ENCODE measurements at regions not wholly inside any gene's neighbourhood (a gene's known extent, or its start where the extent isn't known, plus 50 kb on each side); places are given as distances from the start of the nearest gene placed in this dataset.

DNA sequence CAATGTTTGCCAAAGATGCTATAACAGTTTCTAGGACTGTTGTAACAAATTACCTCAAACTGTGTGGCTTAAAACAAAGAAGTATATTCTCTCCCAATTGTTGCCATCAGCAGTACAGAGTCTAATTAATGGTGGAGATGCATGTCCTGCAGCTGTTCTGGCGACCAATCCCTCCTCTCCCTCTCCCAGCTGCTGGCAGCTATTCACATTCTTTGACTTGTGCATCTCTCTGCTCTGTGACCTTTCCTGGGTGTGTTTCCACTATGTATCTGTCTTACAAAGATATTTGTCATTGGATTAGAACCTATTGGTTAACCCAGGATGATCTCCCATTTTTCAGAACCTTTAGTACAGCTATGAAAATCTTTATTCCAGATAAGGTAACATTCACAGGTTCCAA is 561.7 kb upstream of the POM121L12 start:
- no peak for DNase-seq

DNA sequence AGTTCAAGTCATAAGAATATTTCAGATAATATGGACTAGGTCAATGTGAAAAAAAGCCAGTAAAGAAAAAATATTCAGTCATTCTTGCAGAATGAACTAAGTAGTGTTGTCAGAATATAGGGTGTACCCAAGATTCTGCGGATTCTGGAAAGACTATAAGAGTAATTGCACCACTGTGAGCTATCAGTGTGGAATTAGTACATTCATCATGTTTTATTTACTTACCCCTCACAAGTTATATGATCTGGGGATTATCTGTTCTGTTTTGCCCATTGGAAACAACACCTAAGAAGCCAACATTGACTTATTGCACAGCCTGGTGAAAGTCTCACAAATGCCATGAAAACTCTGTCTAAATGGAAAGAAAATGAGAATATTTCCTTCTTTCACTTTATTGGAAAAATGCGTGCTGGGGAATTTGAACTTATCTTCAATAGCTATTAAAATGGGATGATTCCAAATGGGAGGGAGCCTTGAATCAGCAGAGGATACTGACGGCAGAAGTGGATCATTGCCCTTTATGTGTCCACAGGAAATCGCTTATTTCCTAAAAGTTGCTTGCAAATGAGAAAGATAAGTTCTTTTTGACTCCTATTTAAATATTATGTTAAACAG is 563.3 kb upstream of the POM121L12 start:
- no peak for DNase-seq

DNA sequence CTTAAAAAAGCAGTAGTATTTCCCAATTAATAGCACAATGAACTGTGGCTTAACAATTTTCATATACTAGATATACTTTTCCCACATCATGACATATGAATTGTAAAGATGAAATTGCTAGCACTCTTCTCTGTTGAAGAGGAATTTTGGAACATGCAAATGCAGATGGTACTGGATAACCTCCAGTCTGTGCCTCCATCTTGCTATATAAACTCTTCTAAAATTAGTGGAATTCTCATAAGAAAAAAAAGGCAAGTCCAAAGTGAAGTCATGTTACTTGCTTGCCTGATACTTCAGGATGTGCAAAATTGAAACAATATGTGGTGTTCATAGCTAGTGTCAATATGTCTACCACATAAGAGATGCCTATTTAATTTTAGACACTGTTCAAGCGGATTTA is 570.2 kb upstream of the POM121L12 start:
- no peak for DNase-seq

DNA sequence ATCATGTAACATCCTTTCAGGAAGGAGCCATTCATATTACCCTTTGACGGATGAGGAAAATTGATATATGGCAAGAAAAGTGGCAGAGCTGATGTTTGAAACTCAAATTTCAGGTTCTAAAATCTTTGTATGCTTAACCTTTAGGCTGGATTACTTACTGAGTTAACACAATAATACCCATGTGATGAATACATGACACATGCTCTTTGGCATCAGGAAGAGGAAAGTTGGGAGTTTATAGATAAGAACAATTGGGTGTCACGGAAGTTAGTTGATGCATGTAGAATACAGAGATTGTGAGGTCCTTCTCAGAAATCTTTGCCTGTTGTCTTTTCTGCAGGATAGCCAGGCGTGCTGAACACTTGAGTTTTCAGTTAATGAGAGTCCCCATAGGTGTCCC is 572.1 kb upstream of the POM121L12 start:
- DNase-seq, result no peak

DNA sequence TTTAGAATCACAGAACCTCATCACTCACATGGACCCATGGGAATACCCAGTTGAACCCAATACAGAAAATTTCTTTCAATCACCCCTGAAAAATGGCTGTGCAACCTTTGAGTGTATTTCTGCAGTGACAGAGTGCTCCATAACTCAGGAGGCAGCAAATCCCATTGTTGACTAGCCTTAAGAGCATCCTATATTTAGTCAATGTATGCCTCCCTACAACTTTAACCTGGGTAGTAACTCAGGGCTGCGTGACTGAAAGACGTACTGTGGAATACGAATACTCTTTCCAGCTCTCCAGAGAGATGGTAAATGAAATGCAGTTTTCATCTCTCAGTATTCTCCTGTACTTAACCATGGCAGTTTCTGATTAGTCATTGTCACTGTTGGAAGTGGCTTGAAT is 573.0 kb upstream of the POM121L12 start:
- DNase-seq, result no peak

DNA sequence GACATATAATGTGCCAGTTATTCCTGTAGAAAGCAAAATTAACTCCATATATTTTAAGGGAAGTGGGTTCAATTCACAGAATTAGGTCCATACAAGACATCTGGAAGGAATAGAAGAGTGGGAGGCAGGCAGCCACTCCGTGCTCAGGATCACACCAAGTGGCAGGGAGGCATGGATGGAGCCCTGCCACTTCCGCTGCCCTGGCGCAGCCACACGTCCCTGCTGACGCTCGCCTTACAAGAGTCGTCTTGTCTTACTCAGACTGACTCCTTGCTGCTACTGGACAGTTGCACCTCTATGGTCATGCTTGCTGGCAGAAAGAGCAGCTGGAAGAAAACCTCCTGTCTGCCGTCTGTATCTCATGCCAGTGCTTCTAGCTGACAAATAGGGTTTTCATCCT is 579.9 kb upstream of the POM121L12 start:
- no peak for DNase-seq

DNA sequence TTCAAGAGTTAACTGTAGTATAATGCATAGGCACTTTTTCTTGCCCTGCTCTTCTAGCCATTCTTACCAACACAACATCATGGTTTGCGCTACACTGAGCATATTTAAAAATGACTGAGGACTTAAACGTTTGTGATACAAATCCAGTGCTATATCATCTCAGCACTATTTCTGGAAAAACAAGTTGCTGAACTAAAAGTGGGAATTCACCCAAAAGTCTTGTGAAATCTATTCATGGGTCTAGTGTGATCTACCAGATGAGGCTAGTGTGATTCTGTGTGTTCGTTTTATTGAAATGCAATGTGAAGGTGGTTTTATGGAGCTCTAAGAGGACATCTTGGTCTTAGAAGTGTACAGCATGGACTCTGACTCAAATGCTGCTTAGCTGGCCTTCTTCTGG is 584.6 kb upstream of the POM121L12 start:
- no peak for DNase-seq

DNA sequence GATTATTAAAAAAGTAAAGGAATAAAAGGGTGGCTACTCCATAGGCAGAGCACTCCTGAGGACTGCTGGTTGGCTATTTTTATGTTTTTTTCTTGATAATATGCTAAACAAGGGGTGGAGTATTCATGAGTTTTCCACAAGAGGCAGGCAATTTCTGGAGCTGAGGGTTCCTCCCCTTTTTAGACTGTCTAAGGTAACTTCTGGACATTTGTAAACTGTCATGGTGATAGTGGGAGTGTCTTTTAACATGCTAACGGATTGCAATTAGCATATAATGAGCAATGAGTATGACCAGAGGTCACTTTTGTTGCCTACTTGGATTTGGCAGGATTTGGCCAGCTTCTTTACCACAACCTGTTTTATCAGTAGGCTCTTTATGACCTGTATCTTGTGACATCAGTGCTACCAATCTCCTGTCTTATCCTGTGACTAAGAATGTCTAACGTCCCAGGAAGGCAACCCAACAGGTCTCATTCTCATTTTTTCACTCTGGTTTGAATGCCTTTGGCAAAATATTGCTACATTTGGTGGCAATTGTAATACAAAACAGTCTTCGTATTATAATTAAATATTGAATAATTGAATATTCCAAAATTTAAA is 587.8 kb upstream of the POM121L12 start:
- DNase-seq, result no peak

DNA sequence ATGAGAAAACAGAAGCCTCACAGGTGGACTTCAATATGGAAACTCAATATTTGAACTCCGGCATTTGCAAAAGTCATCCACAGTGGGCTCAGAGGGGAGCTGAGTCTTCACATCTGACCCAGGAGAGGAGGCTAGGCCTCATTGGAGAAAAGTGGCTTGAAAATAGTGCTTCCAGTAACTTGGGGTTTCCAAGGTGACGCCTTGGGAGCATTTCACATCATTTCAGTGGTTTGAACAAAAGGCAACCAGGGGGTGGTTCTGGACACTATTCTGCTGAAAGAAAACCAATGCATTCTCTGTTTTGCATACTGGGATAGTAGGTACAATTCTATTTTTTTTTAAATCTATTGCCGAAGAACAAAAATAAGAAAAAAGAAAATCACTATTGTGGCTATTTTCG is 599.2 kb upstream of the POM121L12 start:
- DNase-seq, result no peak

DNA sequence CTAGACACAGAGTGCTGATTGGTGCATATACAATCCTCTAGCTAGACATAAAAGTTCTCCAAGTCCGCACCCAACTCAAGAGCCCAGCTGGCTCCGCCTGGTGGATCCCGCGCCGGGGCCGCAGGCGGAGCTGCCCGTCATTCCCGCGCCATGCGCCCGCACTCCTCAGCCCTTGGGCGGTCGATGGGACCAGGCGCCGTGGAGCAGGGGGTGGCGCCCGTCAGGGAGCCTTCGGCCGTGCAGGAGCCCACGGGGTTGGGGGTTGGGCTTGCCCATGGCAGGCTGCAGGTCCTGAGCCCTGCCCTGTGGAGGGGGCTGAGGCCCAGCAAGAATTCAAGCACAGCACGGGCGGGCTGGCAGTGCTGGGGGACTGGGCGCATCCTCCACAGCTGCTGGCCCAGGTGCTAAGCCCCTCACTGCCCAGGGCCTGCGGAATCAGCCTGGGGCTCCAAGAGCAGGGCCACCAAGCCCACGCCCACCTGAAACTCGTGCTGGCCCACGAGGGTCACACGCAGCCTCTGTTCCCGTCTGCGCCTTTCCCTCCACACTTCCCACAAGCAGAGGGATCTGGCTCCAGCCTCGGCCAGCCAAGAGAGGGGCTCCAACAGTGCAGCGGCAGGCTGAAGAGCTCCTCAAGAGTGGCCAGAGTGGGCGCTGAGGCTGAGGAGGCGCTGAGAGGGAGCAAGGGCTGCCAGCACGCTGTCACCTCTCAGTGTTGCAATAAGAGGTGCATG is 604.2 kb upstream of the POM121L12 start:
- DNase-seq, result no peak

DNA sequence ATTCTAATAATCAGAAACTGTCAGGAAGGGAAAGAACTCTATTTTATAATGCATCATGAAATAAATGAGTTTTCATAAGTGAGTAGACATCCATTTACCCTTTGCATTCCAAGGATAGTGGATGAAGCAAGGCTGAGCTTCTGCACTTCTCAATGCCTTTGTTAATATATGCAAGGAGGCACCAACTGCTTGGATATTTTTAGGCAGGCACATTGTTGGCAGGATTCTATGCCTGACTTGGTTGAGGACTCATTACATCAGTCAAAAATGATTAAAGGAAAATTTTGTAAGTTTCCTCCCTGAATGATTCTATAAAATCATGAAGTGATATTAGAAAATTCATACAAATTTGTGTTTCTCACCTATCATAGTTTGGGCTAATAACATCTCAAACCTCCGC is 612.2 kb upstream of the POM121L12 start:
- DNase-seq, result no peak

DNA sequence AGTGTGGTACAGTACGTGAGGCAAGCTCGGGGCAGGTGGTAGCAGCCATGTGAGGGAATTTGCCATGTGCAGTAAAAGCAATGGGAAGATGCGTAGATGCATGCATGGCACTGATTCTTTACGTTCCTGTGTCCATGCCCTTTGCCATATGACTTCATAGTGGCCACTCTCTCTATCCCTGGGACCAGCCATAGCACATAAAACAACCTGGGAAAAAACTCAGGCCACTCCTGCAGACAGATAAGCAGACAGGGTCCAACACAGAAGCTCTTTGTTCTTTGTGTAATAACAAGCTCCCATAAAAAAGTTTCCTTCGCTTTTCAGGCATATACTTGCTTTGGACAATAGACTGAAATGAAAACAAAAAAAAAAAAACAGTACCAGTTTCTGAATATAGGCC is 622.4 kb upstream of the POM121L12 start:
- DNase-seq, result no peak

DNA sequence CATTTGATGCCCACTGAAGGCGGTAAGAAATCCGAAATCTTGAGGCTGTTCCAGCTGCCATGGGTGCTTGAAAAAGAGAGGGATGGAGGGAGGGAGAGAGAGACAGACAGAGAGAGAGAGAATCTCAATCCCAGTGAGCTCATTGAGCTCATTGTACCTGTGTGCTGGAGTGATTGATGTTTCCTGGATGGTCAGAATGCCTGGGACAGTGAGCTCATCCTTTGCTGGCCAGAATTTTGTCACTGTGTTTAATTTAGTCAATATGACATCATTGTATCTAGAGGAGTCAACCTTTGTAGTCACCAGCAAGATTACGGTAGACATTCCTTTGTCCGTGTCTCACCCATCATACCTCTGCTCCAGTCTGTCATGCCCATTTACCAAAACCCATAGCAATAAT is 625.4 kb upstream of the POM121L12 start:
- DNase-seq, result no peak

DNA sequence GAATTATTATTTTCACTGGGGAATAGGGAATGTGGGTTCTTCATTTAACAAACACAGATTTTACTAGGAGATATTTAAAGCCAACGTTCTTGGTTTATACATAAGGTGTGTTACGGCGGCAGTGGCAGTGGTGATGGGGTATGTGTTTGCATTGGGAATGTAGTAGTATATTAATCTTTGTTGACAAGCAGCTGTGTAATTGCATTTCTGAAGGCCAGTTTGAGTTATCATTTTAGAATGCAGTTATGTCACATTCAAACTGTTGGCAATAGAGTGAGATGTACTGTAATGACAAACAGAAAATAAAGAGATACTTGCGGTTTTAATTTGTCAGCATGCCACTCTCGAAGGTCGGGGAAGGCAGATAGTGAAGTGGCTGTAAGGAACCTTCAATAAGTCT is 628.6 kb upstream of the POM121L12 start:
- DNase-seq, result no peak

DNA sequence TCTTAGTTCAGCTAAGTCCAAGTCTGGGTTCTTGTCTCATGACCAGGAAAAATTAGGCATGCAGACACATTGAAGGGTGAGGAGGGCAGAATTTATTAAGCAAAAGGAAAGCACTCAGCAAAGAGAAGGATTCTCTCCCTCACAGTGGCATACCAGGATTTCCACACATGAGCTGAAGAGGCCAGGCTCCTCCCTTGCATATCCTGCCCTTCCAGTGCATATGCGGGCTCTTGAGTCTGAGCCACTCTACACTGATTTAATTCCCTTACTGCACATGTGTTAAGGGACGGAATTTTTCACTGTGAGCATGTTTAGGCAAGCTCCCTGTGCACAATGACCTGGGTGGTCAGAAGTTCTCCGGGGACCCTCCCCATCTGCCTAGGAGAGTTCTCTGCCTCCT is 652.7 kb upstream of the POM121L12 start:
- DNase-seq, result no peak

DNA sequence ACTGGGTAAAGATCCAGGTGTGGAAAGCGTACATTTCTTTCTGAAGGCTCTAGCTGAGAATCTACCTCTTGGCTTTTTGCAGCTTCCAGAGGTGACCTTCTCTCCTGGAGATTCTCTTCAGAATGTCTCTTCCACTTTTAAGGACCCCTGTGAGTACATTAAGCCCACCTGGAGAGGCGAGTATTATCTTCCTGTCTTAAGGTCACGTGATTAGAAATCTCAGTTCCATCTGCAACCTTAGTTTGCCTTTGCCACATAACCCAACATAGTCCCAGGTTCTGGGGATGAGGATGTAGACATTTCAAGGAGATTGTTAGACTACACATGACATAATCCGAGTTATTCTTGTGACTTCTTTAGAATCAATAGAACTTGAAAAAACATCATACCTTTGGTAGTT is 665.5 kb upstream of the POM121L12 start:
- no peak for DNase-seq

DNA sequence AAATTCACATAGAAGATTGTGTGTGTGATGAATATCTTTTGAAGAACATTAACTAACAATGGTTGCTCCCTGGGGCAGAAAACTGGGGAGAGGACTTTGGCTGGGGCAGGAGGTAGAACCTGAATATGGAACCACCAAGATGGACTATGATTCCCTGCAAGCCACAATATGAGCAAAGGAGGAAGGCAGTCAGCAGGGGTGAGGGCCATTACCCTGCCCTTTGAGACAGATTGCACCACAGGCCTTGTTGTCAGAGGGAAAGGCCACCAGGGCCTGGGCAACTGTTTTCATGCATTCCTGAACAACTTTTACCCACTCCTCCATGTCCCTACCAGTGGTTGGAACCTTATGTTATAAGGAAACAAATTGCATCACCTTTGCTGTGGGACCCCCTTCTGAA is 670.1 kb upstream of the POM121L12 start:
- no peak for DNase-seq

DNA sequence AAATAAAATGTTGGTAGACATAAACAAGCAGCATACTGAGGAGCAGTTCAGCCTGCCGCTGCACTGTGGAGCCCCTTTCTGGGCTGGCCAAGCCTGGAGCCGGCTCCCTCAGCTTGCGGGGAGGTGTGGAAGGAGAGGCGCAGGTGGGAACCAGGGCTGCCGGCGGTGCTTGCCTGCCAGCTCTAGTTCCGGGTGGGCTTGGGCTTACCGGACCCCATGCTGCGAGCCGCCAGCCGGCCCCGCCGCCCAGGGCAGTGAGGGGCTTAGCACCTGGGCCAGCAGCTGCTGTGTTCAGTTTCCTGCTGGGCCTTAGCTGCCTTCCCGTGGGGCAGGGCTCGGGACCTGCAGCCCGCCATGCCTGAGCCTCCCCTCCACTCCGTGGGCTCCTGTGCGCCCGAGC is 672.9 kb upstream of the POM121L12 start:
- DNase-seq, result no peak

DNA sequence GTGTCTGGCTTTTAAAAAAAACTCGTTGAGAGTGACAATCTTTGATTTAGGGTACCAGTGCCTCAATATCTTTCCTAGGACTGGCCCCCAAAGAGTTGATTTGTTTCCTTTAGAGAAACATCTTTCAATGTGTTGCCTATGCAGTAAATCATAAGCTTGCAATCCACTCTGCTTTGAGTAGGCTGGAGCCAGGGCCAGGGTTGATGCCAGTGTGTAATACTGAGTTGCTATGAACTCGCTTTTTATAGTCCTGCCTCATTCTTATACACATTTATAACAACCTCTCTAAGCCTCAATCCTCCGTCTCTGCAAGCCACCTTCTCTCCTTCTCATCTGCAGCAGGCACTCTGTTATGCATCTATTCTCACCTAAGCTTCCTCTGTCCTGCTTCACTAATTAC is 674.9 kb upstream of the POM121L12 start:
- no peak for DNase-seq

DNA sequence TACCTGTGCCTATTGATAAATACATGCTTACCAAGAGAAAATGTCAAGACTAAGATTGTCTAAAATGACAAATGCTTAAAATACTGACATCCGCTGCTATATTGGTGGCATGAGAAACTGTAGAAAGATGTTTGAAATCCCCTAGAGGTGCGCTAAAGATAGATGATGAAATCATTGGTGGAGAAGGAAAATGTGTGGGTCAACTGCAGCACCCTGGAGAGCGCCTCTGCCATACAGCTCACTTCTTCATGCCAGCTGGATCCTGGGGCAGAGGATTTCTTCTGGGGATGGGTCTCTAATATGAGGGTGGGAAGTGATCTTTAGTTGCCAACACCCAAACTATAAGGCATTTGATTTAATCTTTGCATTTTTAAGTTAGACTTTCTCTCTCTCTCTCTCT is 680.4 kb upstream of the POM121L12 start:
- no peak for DNase-seq

DNA sequence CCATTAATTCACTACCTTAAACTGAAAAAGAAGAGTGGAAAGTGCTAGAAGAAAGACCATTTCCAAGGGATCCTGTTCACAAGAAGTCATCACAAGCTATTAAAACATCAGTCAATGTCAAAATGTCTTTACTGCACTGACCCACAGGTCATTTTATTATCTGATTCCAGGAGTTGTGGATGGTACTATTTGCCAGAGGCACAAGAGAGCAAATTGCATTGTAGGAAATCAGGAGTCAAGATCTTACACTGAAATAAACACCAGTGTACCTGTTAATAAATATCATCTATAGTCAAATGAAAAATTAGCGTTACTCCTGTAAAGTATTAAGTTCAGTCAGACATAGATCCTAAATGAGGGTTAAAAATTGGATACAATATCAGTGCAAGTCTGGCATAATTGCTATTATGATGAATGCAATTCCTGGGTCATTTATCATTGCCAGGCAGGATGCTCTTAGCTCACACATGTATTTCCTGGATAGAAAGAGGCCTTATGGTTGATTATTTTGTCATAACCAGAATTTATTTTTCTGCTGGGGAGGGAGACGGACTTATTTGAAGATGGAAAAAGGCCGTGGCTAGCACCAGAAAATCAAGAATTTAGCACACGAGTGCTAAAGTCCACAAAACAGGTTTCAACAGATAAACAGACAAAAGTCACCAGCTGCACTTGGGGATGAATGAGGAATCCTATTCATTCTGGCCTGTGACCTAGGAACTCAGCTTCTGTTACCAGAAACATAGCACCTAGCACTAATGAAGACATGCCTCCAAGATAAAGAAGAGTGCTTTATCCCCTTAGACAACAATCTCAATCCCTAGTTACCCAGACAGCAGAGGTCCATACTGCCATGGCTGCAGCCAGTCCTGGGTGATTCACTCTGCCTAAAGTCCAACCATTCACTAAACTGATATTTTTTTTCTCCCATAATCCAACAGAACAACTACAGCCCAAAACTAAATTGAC is 683.1 kb upstream of the POM121L12 start:
- DNase-seq, result no peak

DNA sequence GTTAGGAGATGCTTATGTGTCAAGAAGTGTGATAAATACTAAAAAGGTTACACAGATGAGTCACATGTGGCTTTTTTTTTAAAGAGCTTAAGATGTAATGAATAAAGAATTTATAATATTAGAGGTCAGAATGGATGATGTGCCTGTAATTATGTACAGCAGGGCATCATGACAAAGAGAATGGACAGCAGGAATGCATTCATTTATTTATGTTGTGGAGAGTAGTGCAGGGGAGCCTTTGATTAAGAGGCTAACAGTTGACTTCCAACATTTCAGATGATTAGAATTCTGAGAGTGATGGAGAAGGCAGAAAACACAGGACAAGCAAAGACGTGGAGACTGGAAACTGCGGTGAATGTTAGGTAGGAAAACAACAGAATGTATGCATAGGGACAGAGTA is 691.4 kb upstream of the POM121L12 start:
- DNase-seq, result no peak

DNA sequence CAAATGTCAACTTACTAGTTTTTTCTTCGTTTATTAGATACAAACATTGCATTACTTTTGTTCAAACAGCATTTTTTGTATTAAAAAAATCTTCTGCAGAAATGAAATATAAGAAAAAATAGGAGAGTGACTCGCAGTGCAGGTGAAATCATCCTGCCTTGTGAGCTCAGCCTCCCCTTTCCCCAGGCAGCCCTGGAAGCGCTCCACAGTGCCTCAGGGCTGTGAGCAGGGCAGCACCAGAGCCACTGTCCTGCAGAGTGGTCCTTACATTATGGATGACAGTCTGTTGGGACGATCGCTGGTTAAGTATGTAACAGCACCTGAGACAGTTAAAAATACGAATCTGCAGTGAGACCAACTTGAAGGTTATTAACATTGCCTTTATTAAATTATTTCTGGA is 695.4 kb upstream of the POM121L12 start:
- no peak for DNase-seq

All from fibroblast of skin of scalp (primary cell).